ENCODE measurements at regions not wholly inside any gene's neighbourhood (a gene's known extent, or its start where the extent isn't known, plus 50 kb on each side); places are given as distances from the start of the nearest gene placed in this dataset.

DNA sequence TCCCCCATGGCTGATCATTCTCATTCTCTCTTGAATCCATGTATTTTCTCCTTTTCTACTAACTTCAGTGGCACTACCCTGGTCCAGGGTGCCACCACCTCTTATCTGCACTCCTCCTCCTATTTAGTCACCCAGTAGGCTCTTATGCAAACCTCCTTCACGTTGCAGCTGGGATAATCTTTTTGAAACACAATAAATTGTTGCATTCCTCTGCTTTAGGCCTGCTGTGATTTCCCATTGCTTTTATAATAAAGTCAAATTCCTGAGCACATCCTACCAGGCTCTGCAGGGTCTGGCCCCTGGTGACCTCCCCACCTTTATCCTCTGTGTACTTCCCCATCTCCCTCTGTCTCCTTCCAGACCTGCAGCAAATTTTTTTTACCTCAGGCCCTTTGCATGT, 112.7 kb upstream of the KIAA1217 start:
- intact Hi-C loops (cut with micrococcal nuclease; ENCODE audit: unreplicated experiment), result no loop called here
- no peak for DNase-seq
- Histone ChIP-seq H3K27ac (no peak overlapping the region), H3K4me3 (no peak overlapping the region), H3K79me2 (ENCODE audit: low read depth) (no peaks in the 10 kb centered on the region), H4K20me1 (ENCODE audit: insufficient read depth) (no peaks in the 10 kb centered on the region), H3K36me3 (ENCODE audit: low read depth) (no peaks in the 10 kb centered on the region), H3F3A (ENCODE audit: insufficient read depth, low read depth) (no peaks in the 10 kb centered on the region), H3K4me1 (replicated peaks; ENCODE audit: insufficient read depth) (no peaks in the 10 kb centered on the region), H3K9me2 (ENCODE audit: insufficient read depth) (no peaks in the 10 kb centered on the region), H3K9me3 (ENCODE audit: insufficient read depth, low read depth) (no peaks in the 10 kb centered on the region), H3K27me3 (ENCODE audit: insufficient read depth, low read depth) (no peaks in the 10 kb centered on the region), H3K4me2 (no peak overlapping the region), H2AFZ (no peak overlapping the region)
- CTCF ChIA-PET, result no interaction called here
- no TSS peak for BruUV-seq (replicated peaks)
- POLR2A ChIA-PET (ENCODE audit: unreplicated experiment), result no interaction called here
- TF ChIP-seq, protein P1, sequence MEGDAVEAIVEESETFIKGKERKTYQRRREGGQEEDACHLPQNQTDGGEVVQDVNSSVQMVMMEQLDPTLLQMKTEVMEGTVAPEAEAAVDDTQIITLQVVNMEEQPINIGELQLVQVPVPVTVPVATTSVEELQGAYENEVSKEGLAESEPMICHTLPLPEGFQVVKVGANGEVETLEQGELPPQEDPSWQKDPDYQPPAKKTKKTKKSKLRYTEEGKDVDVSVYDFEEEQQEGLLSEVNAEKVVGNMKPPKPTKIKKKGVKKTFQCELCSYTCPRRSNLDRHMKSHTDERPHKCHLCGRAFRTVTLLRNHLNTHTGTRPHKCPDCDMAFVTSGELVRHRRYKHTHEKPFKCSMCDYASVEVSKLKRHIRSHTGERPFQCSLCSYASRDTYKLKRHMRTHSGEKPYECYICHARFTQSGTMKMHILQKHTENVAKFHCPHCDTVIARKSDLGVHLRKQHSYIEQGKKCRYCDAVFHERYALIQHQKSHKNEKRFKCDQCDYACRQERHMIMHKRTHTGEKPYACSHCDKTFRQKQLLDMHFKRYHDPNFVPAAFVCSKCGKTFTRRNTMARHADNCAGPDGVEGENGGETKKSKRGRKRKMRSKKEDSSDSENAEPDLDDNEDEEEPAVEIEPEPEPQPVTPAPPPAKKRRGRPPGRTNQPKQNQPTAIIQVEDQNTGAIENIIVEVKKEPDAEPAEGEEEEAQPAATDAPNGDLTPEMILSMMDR (conservative IDR thresholded peaks at IDR 0.05), result no peak
- TF ChIP-seq EZH2 (IDR thresholded peaks at IDR 0.05; ENCODE audit: low read depth), result no peak

DNA sequence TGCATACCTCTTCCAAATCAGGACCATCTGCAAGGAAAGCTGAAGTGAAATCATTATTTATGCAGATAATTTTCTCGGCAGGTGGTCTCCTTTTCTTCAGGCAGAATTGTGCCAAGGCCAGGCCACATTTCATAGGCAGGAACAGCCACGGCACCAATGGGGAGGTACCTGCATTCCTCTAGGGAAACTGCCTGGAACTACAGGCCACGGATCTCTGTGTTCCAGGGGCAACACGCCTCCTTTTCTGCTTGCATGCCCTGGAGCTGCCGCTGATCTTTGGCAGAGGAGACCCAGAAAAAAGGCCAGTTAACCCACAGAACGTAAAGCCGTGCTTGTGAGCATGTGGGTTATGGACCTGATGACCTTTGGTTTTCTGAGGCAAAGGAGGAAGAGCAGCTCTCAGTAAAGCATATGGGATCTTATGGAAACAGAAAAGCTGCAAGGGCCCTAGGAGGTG, 111.2 kb upstream of the KIAA1217 start:
- intact Hi-C loops (cut with micrococcal nuclease; ENCODE audit: unreplicated experiment), result no loop called here

DNA sequence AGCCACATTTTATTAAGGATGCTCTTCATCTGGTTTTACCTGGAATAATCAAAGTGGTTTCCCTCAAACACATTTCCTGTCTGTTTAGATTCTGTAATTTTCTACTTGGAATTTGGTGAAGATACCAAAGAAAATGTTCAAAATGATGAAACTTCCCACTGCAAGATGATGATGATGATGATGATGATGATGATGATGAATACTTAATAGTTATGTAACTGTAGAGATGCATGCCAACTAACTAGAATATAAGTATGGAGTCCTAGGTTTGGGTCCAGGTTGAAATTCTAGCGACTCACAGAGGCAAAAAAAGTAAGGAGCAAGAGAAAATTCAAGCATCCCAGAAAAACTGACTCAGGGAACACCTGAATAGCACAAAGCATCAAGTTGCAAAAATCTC, 104.0 kb upstream of the KIAA1217 start:
- Histone ChIP-seq H2AFZ (no peak overlapping the region), H3K9me3 (ENCODE audit: insufficient read depth, low read depth) (no peaks in the 10 kb centered on the region), H4K20me1 (ENCODE audit: insufficient read depth) (no peaks in the 10 kb centered on the region), H3K4me1 (replicated peaks; ENCODE audit: insufficient read depth) (no peaks in the 10 kb centered on the region), H3K27ac (no peak overlapping the region), H3K4me3 (no peak overlapping the region), H3K4me2 (no peak overlapping the region), H3K36me3 (ENCODE audit: low read depth) (no peaks in the 10 kb centered on the region), H3K9me2 (ENCODE audit: insufficient read depth) (no peaks in the 10 kb centered on the region), H3K27me3 (ENCODE audit: insufficient read depth, low read depth) (no peaks in the 10 kb centered on the region), H3K79me2 (ENCODE audit: low read depth) (no peaks in the 10 kb centered on the region), H3F3A (ENCODE audit: insufficient read depth, low read depth) (no peaks in the 10 kb centered on the region)
- TF ChIP-seq, protein P1 (conservative IDR thresholded peaks at IDR 0.05), result no peak
- no peak for TF ChIP-seq EZH2 (IDR thresholded peaks at IDR 0.05; ENCODE audit: low read depth)
- POLR2A ChIA-PET (ENCODE audit: unreplicated experiment), result no interaction called here
- no peak for DNase-seq
- CTCF ChIA-PET, result no interaction called here
- intact Hi-C loops (cut with micrococcal nuclease; ENCODE audit: unreplicated experiment), result no loop called here
- no TSS peak for BruUV-seq (replicated peaks)

More for the DNA sequence above, 111.2 kb upstream of the KIAA1217 start:
- Histone ChIP-seq H3K4me3 (no peak overlapping the region), H3K27ac (no peak overlapping the region), H2AFZ (no peak overlapping the region), H3F3A (ENCODE audit: insufficient read depth, low read depth) (no peaks in the 10 kb centered on the region), H3K27me3 (ENCODE audit: insufficient read depth, low read depth) (no peaks in the 10 kb centered on the region), H4K20me1 (ENCODE audit: insufficient read depth) (no peaks in the 10 kb centered on the region), H3K36me3 (ENCODE audit: low read depth) (no peaks in the 10 kb centered on the region), H3K9me2 (ENCODE audit: insufficient read depth) (no peaks in the 10 kb centered on the region), H3K4me1 (replicated peaks; ENCODE audit: insufficient read depth) (no peaks in the 10 kb centered on the region), H3K4me2 (no peak overlapping the region), H3K79me2 (ENCODE audit: low read depth) (no peaks in the 10 kb centered on the region), H3K9me3 (ENCODE audit: insufficient read depth, low read depth) (no peaks in the 10 kb centered on the region)
- no TSS peak for BruUV-seq (replicated peaks)
- CTCF ChIA-PET, result no interaction called here
- DNase-seq, result no peak
- TF ChIP-seq, protein P1 (conservative IDR thresholded peaks at IDR 0.05), result no peak
- no peak for TF ChIP-seq EZH2 (IDR thresholded peaks at IDR 0.05; ENCODE audit: low read depth)
- POLR2A ChIA-PET (ENCODE audit: unreplicated experiment), result no interaction called here
